GM18505 (cell line): ENCODE measurements at regions not wholly inside any gene's neighbourhood (a gene's known extent, or its start where the extent isn't known, plus 50 kb on each side); places are given as distances from the start of the nearest gene placed in this dataset.

Source experiments
- ATAC-seq: cut with Tn5 transposase; IDR thresholded peaks from one replicate; pipeline ENCODE4 v1.9.1; 2021; ENCODE audit not compliant: unreplicated experiment
- POLR2A ChIP-seq: IDR thresholded peaks from 4 replicates; pipeline ENCODE4 v1.6.1; 2011; ENCODE audit warnings: borderline replicate concordance; ENCODE audit not compliant: insufficient read depth, insufficient read length; ENCODE audit errors: extremely low read depth

DNA sequence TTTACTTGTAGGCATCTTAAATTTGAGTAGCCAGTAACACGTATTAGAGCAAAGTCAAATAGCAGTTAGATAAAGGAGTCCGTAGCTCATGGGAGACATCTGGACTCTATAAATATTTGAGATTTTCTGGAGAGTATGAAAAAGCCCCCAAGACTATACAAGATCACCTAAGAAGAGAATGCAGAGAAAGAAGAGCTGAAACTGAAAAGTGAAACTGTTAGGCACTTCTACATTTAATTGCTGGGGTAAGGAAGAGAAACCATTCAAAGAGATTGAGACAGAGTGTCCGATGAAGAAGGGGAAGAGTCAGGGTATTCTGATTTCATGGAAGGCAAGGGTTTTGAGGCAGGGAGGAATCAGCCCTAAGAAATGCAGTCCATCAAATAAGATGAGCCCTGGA, 2372.1 kb downstream of the MAT2B start:
- ATAC-seq, result no peak
- no peak for TF ChIP-seq POLR2A

DNA sequence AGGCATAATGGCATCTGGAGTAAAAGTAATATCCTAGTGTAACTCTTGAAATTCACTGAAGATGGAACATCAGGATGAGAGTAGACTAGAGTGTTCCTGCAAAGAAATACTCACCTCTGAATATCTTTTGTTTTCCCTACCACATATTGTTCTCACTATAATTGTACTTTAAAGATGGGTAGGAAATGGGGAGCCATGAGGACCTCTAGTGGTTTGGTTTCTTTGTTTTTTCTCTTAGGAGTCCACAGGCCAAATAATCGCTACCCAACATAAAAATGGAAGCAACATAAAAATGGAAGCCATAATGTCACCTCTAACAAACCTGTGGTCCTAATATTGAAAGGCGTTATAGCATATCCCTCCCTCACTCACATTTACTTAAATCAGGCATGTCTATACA, 2375.8 kb downstream of the MAT2B start:
- no peak for TF ChIP-seq POLR2A

DNA sequence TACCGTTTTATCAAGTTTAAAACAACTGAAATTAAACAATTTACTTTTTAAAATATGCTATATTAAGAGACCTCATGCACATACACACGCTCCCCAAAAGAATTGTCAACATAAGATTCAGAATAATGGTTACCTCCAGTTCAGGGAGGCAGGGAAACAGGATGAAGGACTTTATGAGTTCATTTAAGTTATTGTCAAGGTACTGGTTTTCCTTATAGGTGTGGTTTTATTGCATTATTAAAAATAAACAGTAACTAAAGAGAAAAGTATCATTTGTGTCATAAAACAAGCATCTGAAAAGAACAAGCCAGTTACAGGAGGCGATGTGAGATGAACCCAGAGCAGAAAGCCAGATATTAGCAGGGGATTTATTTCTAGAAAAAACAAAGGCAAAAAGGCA, 2376.7 kb downstream of the MAT2B start:
- no peak for ATAC-seq

More for the DNA sequence above, 2375.8 kb downstream of the MAT2B start:
- no peak for ATAC-seq

DNA sequence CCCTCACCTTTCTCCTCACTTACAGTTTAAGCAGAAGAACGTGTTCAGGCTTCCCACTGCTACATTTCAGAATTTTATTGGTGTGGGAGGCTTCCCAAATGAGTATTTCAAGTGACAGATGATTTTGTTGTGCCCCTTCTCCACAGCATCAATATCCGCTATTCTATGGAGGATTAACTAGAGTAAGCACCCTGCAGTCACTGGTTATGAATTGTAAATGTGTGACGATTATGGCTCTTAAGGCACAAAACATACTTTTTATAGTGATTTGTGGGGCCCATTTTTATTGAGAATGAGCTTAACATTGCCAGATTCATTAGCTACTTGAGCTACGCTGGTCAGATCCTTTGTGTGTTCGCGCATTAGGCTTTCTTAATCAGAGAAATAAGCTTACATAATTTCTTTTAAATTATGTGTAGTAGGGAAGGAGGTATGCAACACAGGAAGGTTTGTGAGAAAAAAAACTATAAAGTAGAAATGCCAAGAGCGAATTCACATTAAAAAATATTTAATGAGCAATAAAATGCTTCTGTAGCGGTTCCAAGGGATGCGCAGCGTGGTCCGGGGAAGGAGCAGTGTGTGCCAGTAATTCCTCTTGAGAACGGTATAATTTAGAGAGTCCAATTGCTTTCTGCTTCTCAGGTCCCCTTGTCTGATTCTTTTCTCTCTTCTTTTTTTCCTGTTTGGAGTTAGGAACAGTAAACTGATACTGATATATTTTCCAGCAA, 2380.4 kb downstream of the MAT2B start:
- no peak for ATAC-seq
- TF ChIP-seq POLR2A, result no peak

More for the DNA sequence above, 2376.7 kb downstream of the MAT2B start:
- TF ChIP-seq POLR2A, result no peak

DNA sequence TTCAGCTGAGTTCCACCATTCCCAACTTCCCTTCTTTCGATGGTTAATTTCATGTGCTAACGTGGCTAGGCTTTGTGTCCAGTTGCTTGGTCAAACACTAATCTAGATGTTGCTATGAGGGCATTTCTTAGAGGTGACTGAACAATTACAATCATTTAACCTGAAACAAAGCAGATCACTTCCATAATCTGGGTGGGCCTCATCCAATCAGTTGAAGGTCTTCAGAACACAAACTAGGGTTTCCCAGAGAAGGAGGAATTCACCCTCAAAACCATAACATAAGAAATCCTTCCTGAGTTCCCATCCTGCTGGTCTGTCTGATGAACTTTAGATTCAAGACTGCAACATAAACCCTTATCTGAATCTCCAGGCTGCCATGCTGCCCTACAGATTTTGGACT, 2381.7 kb downstream of the MAT2B start:
- ATAC-seq, result no peak
- TF ChIP-seq POLR2A, result no peak

DNA sequence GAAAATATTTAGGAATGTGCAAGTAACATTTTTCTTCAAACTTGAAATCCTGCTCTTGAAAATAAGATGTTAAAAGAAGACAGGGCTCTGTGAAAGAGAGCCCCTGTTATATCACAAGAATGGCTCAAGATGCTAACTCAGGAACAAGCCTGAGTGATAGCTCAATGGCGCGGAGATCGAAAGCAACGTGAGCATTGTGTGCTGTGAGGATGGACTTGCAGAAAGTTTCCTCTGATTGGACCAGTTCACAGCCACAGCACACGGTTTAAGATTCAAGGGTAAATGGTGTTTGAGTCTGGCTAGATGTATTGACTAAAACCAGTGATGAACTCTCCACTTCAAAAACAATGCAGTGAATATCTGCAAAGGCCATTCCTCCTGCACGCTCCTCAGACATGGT, 2387.0 kb downstream of the MAT2B start:
- no peak for TF ChIP-seq POLR2A
- ATAC-seq, result no peak

DNA sequence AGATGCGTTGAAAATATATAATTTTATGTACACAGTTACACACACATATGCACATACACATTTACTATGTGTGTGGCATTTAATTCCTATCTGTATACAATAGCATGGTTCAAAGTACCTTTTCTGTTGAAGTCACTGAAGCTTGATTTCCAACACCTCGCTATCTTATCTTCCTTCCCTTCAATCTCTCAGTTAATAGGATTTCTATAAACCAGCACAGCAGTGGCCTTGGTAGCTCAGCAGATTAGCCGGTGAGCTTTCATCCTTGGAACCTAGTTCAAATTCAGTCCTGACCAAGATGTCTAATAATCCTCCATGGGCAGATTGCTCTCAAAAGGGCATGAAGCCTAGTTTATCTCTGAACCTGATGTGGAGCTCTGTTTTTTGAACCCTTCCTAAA, 2389.5 kb downstream of the MAT2B start:
- ATAC-seq, result no peak

DNA sequence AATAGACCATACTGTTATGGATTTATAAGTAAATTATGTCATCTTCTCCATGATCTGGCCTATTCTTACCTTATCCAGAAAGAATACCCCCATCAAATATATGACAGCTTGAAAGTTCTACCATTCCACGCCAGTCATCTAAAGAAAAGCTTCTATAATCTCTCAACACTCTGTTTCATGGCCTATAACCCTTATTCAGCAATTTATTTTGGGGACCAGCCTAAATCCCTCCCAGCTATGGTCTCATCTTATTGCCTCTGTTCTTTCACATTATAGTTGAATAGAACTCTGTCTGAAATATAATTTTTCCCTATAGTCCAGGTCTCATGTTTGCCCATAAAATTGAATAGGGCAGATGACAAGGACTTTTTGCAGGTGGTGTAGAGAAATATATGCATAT, 2387.6 kb upstream of the WWC1 start:
- ATAC-seq, result no peak

More for the DNA sequence above, 2389.5 kb downstream of the MAT2B start:
- no peak for TF ChIP-seq POLR2A

DNA sequence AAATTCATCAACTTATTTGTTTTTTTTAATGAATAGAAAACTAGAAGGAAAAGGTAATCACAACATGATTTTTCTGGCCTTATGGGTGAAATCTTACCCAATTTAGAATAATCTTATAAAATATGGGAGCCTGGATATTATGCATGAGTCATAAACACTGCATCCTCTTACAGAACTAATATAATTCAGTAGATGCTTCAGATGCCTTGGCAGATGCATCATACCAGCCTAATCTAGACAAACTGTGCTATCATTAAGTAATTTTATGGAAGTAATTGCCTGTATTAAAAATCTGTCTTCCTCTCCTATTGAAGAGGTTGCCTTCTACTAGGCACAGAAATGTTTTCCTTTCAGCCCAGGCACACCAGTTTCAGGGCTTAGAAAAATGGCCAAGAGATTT, 2384.6 kb upstream of the WWC1 start:
- no peak for ATAC-seq
- no peak for TF ChIP-seq POLR2A

More for the DNA sequence above, 2387.6 kb upstream of the WWC1 start:
- no peak for TF ChIP-seq POLR2A

DNA sequence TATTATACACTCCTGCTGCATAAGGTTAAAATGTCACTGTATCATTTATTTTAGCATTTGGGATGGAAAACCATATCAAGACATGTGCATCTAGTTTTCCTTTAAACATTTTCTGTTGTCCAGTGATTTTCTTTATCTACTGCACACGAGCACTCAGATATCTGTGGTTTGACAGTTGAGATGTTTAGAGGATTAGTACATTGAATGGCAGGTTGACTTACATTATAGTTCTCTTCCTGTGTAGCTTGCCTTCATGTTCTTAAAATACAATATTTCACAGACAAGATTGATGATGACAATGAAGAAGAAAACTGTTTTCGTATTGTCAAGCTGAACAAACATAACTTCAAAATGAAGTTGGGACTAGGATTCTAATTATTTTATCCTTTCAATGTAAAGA, 2378.4 kb upstream of the WWC1 start:
- no peak for TF ChIP-seq POLR2A

DNA sequence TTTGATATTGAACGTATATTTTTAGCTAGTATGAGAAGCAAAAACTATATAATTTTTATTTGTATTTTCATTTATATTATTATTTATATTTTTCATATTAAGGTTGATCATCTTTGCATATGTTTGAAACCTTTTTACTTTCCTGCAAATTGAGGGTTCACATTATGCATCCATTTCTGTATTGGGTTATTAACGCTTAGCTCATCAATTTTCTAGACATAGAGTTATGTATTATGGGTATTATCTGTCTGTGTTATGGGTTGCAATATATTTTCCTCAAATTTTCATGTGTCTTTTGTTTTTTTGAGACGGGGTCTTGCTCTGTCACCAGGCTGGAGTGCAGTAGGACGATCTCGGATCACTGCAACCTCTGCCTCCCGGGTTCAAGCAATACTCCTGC, 2377.0 kb upstream of the WWC1 start:
- TF ChIP-seq POLR2A, result no peak
- no peak for ATAC-seq

More for the DNA sequence above, 2378.4 kb upstream of the WWC1 start:
- ATAC-seq, result no peak

DNA sequence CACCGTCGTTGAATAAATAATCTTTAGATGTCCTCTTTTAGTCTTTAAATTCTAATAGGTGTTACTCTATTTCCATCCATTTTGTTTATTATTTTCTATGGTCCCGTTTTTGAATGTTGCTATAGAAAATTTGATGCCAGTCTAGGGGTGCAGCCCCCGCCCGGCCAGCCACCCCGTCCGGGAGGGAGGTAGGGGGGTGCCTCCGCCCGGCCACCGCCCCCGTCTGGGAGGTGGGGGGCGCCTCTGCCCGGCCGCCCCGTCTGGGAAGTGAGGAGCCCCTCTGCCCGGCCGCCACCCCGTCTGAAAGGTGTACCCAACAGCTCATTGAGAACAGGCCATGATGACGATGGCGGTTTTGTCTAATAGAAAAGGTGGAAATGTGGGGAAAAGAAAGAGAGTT, 2372.2 kb upstream of the WWC1 start:
- TF ChIP-seq POLR2A, result no peak
- no peak for ATAC-seq

DNA sequence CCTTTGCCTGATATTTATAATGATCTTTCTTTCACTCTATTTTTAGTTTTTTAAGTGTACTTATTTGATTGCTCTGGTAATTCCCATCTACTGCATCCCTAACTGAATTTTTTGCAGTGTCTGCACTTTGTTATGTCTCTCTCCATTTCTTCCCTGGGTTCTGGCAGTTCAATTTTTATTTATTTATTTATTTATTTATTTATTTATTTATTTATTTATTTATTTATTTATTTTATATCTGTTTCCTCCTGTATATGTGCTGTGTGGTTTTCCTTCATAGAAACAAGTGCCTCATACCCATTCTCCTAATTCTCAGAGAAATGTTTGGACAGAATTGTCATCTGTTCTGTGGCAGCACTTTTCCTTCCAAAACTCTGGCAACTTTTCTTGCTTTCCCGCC, 2370.8 kb upstream of the WWC1 start:
- TF ChIP-seq POLR2A, result no peak

DNA sequence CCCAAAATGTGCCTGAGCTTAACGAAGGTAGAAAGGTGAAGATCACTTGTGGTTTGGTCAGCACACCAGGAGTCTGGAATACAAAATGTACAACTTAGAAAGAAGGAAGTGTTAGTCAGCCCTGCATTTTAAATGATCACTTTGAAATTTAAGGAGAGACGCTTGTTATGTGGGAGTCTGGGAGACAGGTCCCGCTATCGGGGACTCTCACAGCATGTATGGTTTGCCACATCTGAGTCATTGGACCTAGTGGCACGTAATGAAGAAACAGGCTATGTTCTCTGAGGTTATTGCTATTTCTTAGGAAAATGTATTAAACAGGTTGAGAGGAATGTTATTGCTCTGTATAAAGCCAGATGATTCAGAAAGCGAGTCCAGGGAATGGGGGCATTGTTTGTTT, 2362.5 kb upstream of the WWC1 start:
- no peak for ATAC-seq
- TF ChIP-seq POLR2A, result no peak

More for the DNA sequence above, 2370.8 kb upstream of the WWC1 start:
- no peak for ATAC-seq
